Left ventricle myocardium inferior (tissue), 1 donor: ENCODE measurements at regions not wholly inside any gene's neighbourhood (a gene's known extent, or its start where the extent isn't known, plus 50 kb on each side); places are given as distances from the start of the nearest gene placed in this dataset.

Experiments
- DNase-seq: peaks from one replicate; pipeline ENCODE4 v3.0.0-alpha.2; 2020
- H3K27ac ChIP-seq: fragments of 200-600 bp; replicated peaks from 2 replicates; pipeline ENCODE4 v1.8.0; 2021
- H3K27me3 ChIP-seq: fragments of 200-600 bp; 2 replicates; pipeline ENCODE4 v1.8.0; 2021; ENCODE audit warnings: low read depth
- H3K36me3 ChIP-seq: fragments of 200-600 bp; 2 replicates; pipeline ENCODE4 v1.8.0; 2021
- H3K4me1 ChIP-seq: fragments of 200-600 bp; 2 replicates; pipeline ENCODE4 v1.8.0; 2021
- H3K4me3 ChIP-seq: fragments of 200-600 bp; 2 replicates; pipeline ENCODE4 v1.8.0; 2021; ENCODE audit warnings: mild to moderate bottlenecking, moderate library complexity
- H3K9me3 ChIP-seq: fragments of 200-600 bp; replicated peaks from 2 replicates; pipeline ENCODE4 v1.8.0; 2021
- CTCF ChIP-seq: fragments of 200-600 bp; IDR thresholded peaks from 2 replicates; pipeline ENCODE4 v1.8.0; 2021; ENCODE audit warnings: antibody characterized with exemption, mild to moderate bottlenecking, borderline replicate concordance
- intact Hi-C: fragments of 100-400 bp; cut with micrococcal nuclease; formaldehyde crosslinking; loops from one replicate; pipeline ENCODE4 v1.11.0; 2022
- donor health status: DM: no; HTN: yes; CAD: no; lungs with severe emphysema.

GRCh38 chrX:4825550-4825949, 1112.1 kb upstream of the PRKX start:
- Histone ChIP-seq H3K4me1 (no peaks in the 10 kb centered on the region), H3K4me3 (no peak overlapping the region), H3K27me3 (no peaks in the 10 kb centered on the region), H3K36me3 (no peaks in the 10 kb centered on the region), H3K9me3 (no peaks in the 10 kb centered on the region), H3K27ac (no peak overlapping the region)
- intact Hi-C loops = no loop called here
- TF ChIP-seq CTCF = no peak
- DNase-seq = no peak

- Histone ChIP-seq H3K9me3 (no peaks in the 10 kb centered on the region), H3K4me1 (no peaks in the 10 kb centered on the region), H3K27ac (no peak overlapping the region), H3K4me3 (no peak overlapping the region), H3K36me3 (no peaks in the 10 kb centered on the region), H3K27me3 (no peaks in the 10 kb centered on the region)
- intact Hi-C loops = no loop called here
- TF ChIP-seq CTCF = no peak
- DNase-seq = no peak
These were observed 1096.1 kb upstream of the PRKX start for GRCh38 chrX:4809571-4809970.

- Histone ChIP-seq H3K27me3 (no peaks in the 10 kb centered on the region), H3K36me3 (no peaks in the 10 kb centered on the region), H3K9me3 (no peaks in the 10 kb centered on the region), H3K4me1 (no peaks in the 10 kb centered on the region), H3K27ac (peak overlapping the region; percentile 16), H3K4me3 (no peak overlapping the region)
- no peak for DNase-seq
- no peak for TF ChIP-seq CTCF
- intact Hi-C loops = no loop called here
These were observed 1092.1 kb upstream of the PRKX start for GRCh38 chrX:4805502-4805901.

GRCh38 chrX:4800756-4801155, 1087.3 kb upstream of the PRKX start:
- Histone ChIP-seq H3K36me3 (no peaks in the 10 kb centered on the region), H3K9me3 (no peaks in the 10 kb centered on the region), H3K27ac (no peak overlapping the region), H3K4me1 (no peaks in the 10 kb centered on the region), H3K4me3 (no peak overlapping the region), H3K27me3 (no peaks in the 10 kb centered on the region)
- no peak for DNase-seq
- intact Hi-C loops = no loop called here
- no peak for TF ChIP-seq CTCF

- TF ChIP-seq CTCF = no peak
- intact Hi-C loops = no loop called here
- Histone ChIP-seq H3K4me3 (no peak overlapping the region), H3K9me3 (no peaks in the 10 kb centered on the region), H3K36me3 (no peaks in the 10 kb centered on the region), H3K27ac (no peak overlapping the region), H3K27me3 (no peaks in the 10 kb centered on the region), H3K4me1 (no peaks in the 10 kb centered on the region)
- no peak for DNase-seq
These were observed 1074.5 kb upstream of the PRKX start for GRCh38 chrX:4787971-4788370.

- intact Hi-C loops = no loop called here
- Histone ChIP-seq H3K27ac (no peak overlapping the region), H3K4me1 (no peaks in the 10 kb centered on the region), H3K4me3 (no peak overlapping the region), H3K36me3 (no peaks in the 10 kb centered on the region), H3K9me3 (no peaks in the 10 kb centered on the region), H3K27me3 (no peaks in the 10 kb centered on the region)
- no peak for TF ChIP-seq CTCF
- no peak for DNase-seq
These were observed 1051.4 kb upstream of the PRKX start for GRCh38 chrX:4764888-4765287.
